ENCODE measurements at regions not wholly inside any gene's neighbourhood (a gene's known extent, or its start where the extent isn't known, plus 50 kb on each side); places are given as distances from the start of the nearest gene placed in this dataset.

DNA sequence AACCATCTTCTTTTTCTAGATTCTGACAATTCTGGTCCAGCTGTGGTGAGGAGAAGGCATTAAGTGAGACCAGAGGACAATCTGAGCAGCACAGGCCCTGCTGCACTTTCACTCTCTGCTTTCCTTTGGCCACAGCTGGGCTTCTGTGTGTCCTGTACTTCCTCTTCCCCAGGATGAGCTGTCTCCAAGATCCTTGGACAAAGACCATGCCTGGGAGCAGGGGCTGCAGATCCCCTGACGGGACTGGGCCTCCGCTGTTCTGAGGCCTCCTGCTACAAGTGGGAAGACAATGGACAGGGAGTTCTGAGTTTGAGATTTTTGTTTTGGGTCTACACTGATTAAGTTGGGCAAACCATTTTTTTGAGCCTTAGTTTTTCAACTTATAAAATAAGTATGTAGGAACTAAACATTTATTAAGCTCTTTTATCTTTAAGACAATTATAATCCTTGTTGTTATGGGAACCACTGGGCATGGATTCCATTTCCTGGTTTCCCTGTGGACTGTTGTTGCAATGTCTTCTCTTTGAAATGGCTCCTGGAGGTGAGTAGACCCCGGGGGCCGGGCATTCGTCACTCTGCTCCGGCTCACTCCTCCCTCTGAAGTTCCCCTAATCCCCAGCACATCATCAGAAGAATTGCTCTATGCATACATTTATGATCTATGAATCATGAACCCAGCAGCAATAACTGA lies 266.6 kb downstream of the ACTR3 start:
- no peaks in the 10 kb centered on the region for H3K4me1 ChIP-seq
- TF ChIP-seq, protein P1, sequence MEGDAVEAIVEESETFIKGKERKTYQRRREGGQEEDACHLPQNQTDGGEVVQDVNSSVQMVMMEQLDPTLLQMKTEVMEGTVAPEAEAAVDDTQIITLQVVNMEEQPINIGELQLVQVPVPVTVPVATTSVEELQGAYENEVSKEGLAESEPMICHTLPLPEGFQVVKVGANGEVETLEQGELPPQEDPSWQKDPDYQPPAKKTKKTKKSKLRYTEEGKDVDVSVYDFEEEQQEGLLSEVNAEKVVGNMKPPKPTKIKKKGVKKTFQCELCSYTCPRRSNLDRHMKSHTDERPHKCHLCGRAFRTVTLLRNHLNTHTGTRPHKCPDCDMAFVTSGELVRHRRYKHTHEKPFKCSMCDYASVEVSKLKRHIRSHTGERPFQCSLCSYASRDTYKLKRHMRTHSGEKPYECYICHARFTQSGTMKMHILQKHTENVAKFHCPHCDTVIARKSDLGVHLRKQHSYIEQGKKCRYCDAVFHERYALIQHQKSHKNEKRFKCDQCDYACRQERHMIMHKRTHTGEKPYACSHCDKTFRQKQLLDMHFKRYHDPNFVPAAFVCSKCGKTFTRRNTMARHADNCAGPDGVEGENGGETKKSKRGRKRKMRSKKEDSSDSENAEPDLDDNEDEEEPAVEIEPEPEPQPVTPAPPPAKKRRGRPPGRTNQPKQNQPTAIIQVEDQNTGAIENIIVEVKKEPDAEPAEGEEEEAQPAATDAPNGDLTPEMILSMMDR (IDR thresholded peaks at IDR 0.05): no peak
- TF ChIP-seq POLR2A (IDR thresholded peaks at IDR 0.05): no peak
- WGBS, 2 donors: 78 to 87% methylated on average over 6 of the region's 6 CpGs
- intact Hi-C loops (cut with DNase I): no loop called here
- no peaks in the 10 kb centered on the region for H3K27me3 ChIP-seq
- H3K27ac ChIP-seq: no peak overlapping the region
- no peaks in the 10 kb centered on the region for H3K36me3 ChIP-seq
- no peaks in the 10 kb centered on the region for H3K9me3 ChIP-seq
- no peak for DNase-seq
- no peak overlapping the region for H3K4me3 ChIP-seq (replicated peaks in 1 of 3)

DNA sequence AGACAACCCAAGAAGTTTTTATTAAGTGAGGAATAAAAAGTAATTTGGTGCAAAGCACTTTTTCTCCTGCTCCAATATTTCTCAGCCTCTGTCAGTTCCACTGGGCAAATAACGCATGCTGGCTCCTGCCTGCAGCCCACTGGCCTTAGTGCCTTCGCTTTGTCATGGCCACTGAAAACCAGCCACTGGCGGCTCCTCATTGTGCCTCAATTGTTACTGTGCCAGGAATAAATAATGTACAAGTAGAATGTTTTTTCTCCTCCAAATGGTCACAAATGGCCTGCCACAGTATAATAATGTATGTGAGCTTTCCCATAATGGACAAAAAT lies 267.1 kb downstream of the ACTR3 start:
- DNase-seq: no peak
- no peaks in the 10 kb centered on the region for H3K9me3 ChIP-seq
- intact Hi-C loops (cut with DNase I): no loop called here
- no peak overlapping the region for H3K4me3 ChIP-seq (replicated peaks in 1 of 3)
- H3K4me1 ChIP-seq: no peaks in the 10 kb centered on the region
- TF ChIP-seq POLR2A (IDR thresholded peaks at IDR 0.05): no peak
- TF ChIP-seq, protein P1 (IDR thresholded peaks at IDR 0.05): no peak
- H3K27me3 ChIP-seq: no peaks in the 10 kb centered on the region
- no peak overlapping the region for H3K27ac ChIP-seq
- H3K36me3 ChIP-seq: no peaks in the 10 kb centered on the region
- 92 to 96% methylated on average over 3 of the region's 3 CpGs for WGBS, 2 donors

DNA sequence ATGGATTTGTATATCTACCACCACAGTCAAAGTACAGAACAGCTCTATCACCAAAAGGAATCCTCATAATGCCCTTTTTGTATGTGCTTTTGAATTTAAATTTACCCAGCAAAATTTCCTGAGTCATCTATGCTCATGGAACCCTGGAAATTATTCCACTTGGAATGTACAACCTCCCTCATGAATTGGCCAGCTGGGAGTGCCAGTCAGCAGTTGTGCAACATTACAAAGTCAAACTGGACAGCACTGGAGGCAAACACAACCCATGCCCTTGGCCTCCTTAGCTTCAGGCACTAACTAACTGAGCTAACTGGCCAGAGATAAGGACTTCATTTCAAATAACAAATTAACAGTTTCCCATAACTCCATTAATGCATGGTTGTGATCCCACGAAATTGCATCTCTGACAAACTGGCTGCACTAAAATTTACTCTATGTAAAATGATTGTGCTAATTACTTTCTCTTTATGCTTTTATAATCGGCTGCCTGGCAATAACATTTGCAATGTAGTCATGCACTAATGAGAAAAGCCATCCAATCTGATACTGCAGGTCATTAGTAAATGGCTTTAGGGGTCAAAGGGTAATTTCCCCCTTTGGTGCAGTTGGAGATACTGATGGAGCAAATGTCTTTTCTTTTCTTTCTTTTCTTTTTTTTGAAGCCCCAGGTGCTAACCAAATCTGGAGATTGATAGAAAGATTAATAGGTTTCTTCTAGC lies 270.5 kb downstream of the ACTR3 start:
- 69 to 71% methylated on average over 2 of the region's 2 CpGs for WGBS, 2 donors
- H3K36me3 ChIP-seq: no peaks in the 10 kb centered on the region
- H3K9me3 ChIP-seq: no peaks in the 10 kb centered on the region
- DNase-seq: no peak
- no peak overlapping the region for H3K4me3 ChIP-seq (replicated peaks in 1 of 3)
- no peaks in the 10 kb centered on the region for H3K27me3 ChIP-seq
- no peak overlapping the region for H3K27ac ChIP-seq
- no peaks in the 10 kb centered on the region for H3K4me1 ChIP-seq
- TF ChIP-seq POLR2A (IDR thresholded peaks at IDR 0.05): no peak
- TF ChIP-seq, protein P1 (IDR thresholded peaks at IDR 0.05): no peak
- intact Hi-C loops (cut with DNase I): no loop called here

DNA sequence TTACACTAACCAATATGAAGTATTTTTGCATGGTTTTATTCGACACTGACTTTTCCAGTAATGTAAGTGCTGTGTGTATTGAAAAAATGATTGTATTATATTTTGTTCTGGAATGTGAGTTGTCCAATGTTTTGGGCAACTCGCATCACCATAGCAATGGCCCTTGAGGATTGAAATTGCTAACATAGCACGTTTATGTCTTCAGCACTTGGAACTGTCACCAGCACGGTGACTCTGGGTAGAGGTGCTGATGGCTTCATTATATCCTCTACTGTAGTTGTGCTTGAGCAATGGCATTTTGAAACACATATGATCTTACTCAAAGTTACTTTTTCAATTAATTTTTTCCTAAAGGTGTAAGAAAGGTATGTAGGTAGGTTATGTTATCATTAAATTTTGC lies 271.5 kb downstream of the ACTR3 start:
- Histone ChIP-seq H3K9me3 (no peaks in the 10 kb centered on the region), H3K4me1 (no peaks in the 10 kb centered on the region), H3K36me3 (no peaks in the 10 kb centered on the region), H3K27me3 (no peaks in the 10 kb centered on the region), H3K27ac (no peak overlapping the region), H3K4me3 (replicated peaks in 1 of 3) (no peak overlapping the region)
- no peak for TF ChIP-seq POLR2A (IDR thresholded peaks at IDR 0.05)
- TF ChIP-seq, protein P1 (IDR thresholded peaks at IDR 0.05): no peak
- intact Hi-C loops (cut with DNase I): no loop called here
- WGBS, 2 donors: 82% methylated on average over 4 of the region's 4 CpGs
- DNase-seq: no peak

DNA sequence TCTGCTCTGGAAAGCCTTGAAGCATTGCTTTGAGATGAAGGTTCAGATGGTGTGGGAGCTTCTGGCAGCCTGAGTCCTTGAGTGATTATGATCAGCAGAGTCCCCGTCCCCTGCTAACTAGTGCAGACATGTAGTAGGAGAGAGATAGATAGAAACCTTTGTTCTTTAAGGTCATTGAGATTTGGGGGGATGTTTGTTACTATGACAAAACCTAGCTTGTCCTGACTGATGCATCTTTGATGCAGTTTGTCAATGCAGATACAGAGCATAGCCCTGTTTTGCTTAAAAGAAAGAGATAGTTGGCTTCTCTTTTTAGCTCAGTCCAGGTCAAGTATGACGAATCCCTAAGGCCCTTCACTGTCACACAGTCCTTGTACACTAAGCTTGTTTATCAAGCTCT lies 274.6 kb upstream of the DPP10 start:
- TF ChIP-seq POLR2A (IDR thresholded peaks at IDR 0.05): no peak
- TF ChIP-seq, protein P1 (IDR thresholded peaks at IDR 0.05): no peak
- no peak overlapping the region for H3K27ac ChIP-seq
- DNase-seq: no peak
- H3K27me3 ChIP-seq: no peaks in the 10 kb centered on the region
- no peak overlapping the region for H3K4me3 ChIP-seq (replicated peaks in 1 of 3)
- intact Hi-C loops (cut with DNase I): no loop called here
- H3K4me1 ChIP-seq: no peaks in the 10 kb centered on the region
- no peaks in the 10 kb centered on the region for H3K9me3 ChIP-seq
- H3K36me3 ChIP-seq: no peaks in the 10 kb centered on the region
- WGBS, 2 donors: 77 to 82% methylated on average over 2 of the region's 2 CpGs

Measured in thyroid gland (tissue), 4 donors.